ENCODE measurements at regions not wholly inside any gene's neighbourhood (a gene's known extent, or its start where the extent isn't known, plus 50 kb on each side); places are given as distances from the start of the nearest gene placed in this dataset.
A peak's percentile ranks its signal among the peaks of the same experiment; 100 is the strongest.

DNA sequence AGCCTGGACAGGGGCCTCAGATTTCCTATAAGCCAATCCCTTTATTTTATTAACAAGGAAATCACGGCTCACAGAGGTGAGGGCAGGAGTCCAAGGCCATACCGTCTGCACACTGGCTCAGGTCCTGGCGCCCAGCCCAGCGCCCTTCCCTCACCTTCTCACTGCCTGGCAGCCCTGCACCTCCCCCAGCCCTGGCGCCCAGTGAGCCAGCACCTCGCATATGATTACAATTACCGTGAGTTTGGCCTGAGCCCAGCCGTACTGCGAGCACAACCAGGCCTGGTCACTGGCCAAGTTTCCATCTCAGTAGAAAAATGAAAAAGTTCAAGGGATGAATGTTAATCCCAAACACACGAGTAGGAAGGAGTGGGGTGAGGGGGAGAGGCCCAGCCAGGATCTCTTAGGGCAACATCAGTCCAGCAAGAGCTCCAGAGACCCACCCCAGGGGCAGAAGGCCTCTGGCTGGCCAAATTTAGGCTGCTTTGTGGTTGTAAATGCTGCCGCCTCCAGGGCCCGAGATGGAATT lies 68.4 kb downstream of the MCFD2 start:
- ATAC-seq (peak; percentile 91 to 95), DNase-seq (peak; percentile 94)
- Histone ChIP-seq H3K4me3 (no peak overlapping the region), H3K27me3 (ENCODE audit: low read depth) (no peaks in the 10 kb centered on the region), H3K27ac (peak overlapping the region; percentile 77), H3K9me3 (no peaks in the 10 kb centered on the region), H3K4me1 (peaks cover 63% of the 10 kb centered on the region), H3K36me3 (no peaks in the 10 kb centered on the region)
- TF ChIP-seq, protein P1, sequence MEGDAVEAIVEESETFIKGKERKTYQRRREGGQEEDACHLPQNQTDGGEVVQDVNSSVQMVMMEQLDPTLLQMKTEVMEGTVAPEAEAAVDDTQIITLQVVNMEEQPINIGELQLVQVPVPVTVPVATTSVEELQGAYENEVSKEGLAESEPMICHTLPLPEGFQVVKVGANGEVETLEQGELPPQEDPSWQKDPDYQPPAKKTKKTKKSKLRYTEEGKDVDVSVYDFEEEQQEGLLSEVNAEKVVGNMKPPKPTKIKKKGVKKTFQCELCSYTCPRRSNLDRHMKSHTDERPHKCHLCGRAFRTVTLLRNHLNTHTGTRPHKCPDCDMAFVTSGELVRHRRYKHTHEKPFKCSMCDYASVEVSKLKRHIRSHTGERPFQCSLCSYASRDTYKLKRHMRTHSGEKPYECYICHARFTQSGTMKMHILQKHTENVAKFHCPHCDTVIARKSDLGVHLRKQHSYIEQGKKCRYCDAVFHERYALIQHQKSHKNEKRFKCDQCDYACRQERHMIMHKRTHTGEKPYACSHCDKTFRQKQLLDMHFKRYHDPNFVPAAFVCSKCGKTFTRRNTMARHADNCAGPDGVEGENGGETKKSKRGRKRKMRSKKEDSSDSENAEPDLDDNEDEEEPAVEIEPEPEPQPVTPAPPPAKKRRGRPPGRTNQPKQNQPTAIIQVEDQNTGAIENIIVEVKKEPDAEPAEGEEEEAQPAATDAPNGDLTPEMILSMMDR (IDR thresholded peaks at IDR 0.05): no peak
- intact Hi-C loops (cut with DNase I): no loop called here

DNA sequence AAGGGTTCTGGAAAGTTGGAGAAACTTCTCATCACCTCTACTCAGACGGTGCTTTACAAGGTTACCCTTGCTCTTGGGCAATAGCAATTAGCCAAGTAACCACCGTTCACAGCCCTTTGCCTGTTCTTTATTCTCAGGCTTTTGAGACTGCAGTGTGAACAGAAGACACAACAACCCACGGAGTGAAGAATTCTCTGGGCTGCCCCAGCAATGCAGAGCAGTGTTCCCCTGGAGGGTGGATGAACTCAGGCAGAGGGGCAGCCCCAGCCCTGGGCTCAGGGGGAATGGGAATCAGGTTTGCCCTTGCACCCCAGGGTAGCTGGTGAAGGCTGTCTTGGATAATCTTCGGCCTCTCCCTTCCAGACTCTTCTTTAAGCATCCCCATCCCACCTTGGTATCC lies 69.1 kb downstream of the MCFD2 start:
- H3K36me3 ChIP-seq: no peaks in the 10 kb centered on the region
- TF ChIP-seq, protein P1 (IDR thresholded peaks at IDR 0.05): no peak
- intact Hi-C loops (cut with DNase I): no loop called here
- DNase-seq (no peak), ATAC-seq (no peak)
- H3K4me3 ChIP-seq: no peak overlapping the region
- peak overlapping the region; percentile 77 for H3K27ac ChIP-seq
- no peaks in the 10 kb centered on the region for H3K9me3 ChIP-seq
- H3K27me3 ChIP-seq (ENCODE audit: low read depth): no peaks in the 10 kb centered on the region
- peaks cover 64% of the 10 kb centered on the region for H3K4me1 ChIP-seq

DNA sequence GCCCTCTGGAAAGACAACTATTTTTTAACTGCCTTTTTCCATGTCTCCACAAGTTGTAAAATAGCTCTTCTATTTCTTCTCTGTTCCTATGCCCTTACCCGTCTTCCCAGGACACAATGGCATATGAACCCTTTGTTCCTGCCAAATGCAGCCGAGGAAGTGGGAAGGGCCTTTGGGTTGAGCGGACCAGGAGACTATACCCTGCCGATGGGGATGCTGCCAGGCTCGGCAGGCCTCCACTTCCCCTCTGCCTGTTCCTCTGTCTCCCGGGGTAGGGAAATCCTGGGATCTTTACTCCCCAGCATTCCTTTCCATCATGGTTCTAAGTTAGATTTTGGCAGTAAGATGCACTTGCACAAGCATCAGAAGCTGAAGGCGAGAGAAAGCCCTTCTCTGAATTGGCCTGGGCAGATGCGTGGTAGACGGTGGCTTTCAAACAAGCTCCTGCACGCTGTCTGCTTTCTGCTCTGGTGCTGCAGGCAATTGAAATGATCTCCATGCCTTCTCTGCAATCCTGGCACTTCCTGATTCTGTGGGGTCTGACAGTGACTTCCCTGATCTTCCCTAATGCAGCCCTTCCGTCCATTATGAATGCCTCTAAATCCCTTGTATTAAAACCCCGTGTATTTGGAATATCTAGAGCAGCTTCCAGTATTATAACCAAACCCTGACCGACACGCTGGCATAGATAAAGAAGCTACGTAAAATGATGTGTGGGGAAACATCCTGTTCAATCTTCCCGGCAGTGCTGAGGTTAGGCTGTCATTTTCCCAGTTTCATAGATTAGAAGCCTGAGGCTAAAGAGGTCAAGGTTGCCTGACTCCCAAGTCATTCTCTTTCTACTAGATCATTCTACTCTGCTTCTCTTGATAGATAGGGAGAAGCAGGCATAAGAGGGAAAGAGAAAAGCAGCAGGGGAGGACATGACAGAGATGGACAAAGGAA lies 69.8 kb downstream of the MCFD2 start:
- Histone ChIP-seq H3K4me3 (no peak overlapping the region), H3K9me3 (no peaks in the 10 kb centered on the region), H3K27me3 (ENCODE audit: low read depth) (no peaks in the 10 kb centered on the region), H3K27ac (peak overlapping the region; percentile 77), H3K4me1 (peaks cover 63% of the 10 kb centered on the region), H3K36me3 (no peaks in the 10 kb centered on the region)
- TF ChIP-seq, protein P1 (IDR thresholded peaks at IDR 0.05): no peak
- DNase-seq (no peak), ATAC-seq (no peak)
- intact Hi-C loops (cut with DNase I): no loop called here

DNA sequence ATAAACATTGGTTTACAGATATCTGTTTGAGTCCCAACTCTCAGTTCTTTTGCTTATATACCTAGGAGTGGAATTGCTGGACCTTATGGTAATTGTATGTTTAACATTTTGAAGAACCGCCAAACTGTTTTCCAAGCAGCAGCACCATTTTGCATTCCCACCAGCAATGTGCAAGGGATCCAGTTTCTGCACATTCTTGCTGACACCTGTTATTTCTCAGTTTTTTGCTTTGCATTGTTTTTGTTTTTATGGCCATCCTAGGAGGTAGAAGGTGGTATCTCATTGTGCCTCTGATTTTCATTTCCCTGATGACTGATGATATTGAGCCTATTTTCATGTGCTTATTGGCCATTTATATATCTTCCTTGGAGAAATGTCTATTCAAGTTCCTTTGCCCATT lies 71.2 kb downstream of the MCFD2 start:
- intact Hi-C loops (cut with DNase I): no loop called here
- Histone ChIP-seq H3K4me3 (no peak overlapping the region), H3K27me3 (ENCODE audit: low read depth) (no peaks in the 10 kb centered on the region), H3K9me3 (no peaks in the 10 kb centered on the region), H3K4me1 (peaks cover 50% of the 10 kb centered on the region), H3K36me3 (no peaks in the 10 kb centered on the region), H3K27ac (no peak overlapping the region)
- TF ChIP-seq, protein P1 (IDR thresholded peaks at IDR 0.05): no peak
- DNase-seq (no peak), ATAC-seq (no peak)

DNA sequence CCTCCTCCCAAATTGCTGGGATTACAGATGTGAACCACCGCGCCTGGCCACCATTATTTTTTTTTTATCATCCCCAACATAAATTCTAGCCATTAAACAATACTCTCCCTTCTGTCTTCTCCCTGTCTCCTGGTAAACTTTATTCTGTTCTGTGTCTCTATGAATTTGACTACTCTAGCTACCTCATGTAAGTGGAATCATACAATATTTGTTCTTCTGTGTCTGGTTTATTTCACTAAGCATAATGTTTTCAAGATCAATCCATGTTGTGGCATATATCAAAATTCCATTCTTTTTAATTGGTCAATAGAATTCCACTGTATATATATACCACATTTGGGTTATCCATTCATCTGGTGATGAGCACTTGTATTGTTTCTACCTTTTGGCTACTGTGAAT lies 71.6 kb downstream of the MCFD2 start:
- H3K9me3 ChIP-seq: no peaks in the 10 kb centered on the region
- DNase-seq: no peak
- intact Hi-C loops (cut with DNase I): no loop called here
- no peak for ATAC-seq
- no peak overlapping the region for H3K27ac ChIP-seq
- no peaks in the 10 kb centered on the region for H3K36me3 ChIP-seq
- TF ChIP-seq, protein P1 (IDR thresholded peaks at IDR 0.05): no peak
- H3K4me1 ChIP-seq: peaks cover 46% of the 10 kb centered on the region
- H3K4me3 ChIP-seq: no peak overlapping the region
- H3K27me3 ChIP-seq (ENCODE audit: low read depth): no peaks in the 10 kb centered on the region

Data from lower lobe of right lung (tissue), 2 donors.